ENCODE measurements at regions not wholly inside any gene's neighbourhood (a gene's known extent, or its start where the extent isn't known, plus 50 kb on each side); places are given as distances from the start of the nearest gene placed in this dataset.
"Not testable (repeated sequence)": the region's sequence is repeated elsewhere in the genome, so short reads cannot be mapped to it uniquely, and the experiment has no call there.

DNA sequence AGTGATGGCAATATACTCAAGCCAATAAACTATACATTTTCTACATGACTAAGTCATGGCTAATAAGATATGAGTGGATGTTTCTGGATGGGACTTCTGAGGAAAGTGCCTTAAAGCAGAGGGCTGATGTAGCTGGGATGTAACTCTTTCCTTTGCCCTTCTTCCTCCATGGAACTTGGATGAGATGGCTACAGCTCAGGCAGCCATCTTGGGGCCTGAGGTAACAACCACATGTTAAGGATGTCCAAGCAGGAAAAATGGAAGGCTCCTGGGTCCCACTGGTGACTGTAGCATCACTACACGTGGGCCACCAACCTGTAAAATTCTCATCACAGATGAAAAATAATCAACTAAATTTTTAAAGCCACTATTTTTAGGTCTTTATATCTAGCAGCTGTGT lies 54.4 kb upstream of the GRIP1 start:
- POLR2A ChIA-PET = no interaction called here
- CTCF ChIA-PET = no interaction called here

DNA sequence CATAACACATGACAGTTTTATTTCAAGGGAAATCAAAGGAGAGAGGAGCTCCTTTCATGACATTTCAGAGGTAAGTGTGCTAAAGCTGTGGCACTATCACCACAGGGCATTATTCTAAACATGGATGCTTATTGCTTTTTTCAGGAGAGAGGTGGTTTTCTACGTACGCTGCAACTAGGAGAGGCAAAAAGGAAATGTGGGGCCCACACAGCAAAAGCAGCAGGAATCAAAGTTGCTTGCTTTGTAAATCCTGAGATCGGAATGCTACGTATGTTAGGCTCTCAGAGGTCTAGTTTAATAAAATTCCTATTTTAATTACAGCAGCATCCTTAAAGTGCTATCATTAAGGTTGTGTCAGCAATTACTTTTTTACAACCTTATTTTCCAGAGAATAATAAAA lies 55.0 kb upstream of the GRIP1 start:
- POLR2A ChIA-PET = no interaction called here
- CTCF ChIA-PET = no interaction called here

DNA sequence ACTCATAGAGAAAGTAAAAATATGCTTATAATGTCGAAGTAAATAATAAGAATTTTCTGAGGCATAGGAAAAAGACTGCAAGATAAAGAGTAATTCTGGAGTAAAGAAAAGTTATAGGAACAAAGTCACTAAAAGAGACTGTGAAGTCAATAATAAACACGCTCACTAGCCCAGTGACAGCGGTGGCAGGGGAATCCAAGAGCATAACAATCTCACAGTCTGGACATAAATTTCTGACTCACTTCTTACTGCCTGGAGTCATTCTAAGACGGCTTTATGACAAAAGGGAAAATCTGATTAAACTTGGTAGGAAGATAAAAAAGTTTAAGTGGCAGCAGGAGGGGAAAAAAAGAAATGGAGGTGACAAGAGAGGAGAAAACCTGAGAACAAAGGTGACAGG lies 56.4 kb upstream of the GRIP1 start:
- CTCF ChIA-PET = no interaction called here
- POLR2A ChIA-PET = no interaction called here

DNA sequence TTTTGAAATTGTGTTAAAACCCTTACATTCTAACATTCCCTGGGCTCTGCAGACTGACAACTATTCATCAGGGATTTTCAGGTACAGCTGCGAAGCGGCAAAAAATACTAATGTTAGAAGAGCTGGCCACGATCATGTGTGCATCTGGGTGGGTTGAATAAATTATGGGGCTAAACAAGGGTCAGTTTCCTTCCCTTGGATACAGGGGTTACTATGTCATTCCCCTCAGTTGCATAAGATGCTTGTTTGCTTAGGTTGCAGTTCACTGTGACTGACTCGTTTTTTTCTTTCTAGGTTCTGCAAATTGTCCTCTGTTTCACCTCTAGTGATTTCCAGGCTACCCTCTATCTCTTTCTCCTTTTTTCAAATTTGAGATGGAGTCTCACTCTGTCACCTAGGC lies 58.1 kb upstream of the GRIP1 start:
- POLR2A ChIA-PET = no interaction called here
- CTCF ChIA-PET = interaction anchor here (0.7 kb wide), 1 partner anchor 151 kb away, joined by 3 read pairs; no protein-coding TSS in a partner anchor

DNA sequence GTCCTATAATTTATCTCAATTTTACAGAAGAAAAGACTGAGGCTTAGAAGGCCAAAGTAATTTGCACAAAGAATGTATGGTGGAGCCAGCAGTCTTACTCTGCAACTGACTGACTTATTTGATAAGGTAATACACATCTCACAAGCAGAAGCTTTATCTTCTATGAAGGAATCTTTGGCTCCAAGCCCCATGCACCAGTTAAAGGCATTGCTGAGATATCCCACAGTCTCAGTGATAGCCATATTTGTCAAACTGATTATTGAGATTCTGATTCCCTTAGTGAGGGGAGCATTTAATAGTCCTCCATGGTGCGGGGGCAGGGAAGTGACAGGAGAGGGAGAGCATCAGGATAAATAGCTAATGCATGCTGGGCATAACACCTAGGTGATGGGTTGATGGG lies 60.4 kb upstream of the GRIP1 start:
- CTCF ChIA-PET = interaction anchor here (1.5 kb wide), 1 partner anchor 10 kb away, joined by 3 read pairs; no protein-coding TSS in a partner anchor
- POLR2A ChIA-PET = no interaction called here

DNA sequence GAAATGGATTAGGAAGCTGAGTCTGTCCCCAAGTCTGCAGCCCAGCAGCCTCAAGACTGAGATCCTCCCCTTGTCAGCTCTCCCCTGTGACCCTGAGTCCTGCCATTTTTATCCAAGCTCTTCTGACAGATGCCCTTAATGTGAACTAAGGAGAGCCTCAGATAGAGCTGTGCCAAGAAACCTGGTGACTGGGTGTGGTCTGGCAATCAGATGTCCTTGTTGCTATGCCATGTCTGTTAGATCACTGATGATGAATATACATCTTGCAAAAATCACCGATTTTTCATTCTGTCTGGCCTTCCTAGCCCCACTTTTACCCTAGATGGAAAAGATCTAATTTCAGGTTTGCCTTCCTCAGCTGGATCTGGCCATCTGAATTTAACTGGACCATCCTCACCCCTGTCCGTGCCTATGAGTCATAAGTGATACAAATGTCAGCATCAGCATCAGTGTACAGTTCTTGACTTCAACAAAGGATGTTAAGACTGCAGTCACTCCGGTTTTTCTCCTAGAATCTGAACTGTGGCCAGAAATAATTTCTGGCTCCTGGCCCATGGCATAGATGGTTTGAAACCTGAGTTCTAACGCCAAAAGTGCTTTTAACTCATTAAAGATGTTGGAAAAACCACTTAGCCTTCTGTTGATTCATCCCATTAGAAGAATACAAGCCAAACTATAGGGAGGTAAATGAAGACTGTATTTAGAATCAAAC lies 61.2 kb upstream of the GRIP1 start:
- CTCF ChIA-PET = interaction anchor here (1.5 kb wide), 1 partner anchor 9 kb away, joined by 3 read pairs; no protein-coding TSS in a partner anchor

DNA sequence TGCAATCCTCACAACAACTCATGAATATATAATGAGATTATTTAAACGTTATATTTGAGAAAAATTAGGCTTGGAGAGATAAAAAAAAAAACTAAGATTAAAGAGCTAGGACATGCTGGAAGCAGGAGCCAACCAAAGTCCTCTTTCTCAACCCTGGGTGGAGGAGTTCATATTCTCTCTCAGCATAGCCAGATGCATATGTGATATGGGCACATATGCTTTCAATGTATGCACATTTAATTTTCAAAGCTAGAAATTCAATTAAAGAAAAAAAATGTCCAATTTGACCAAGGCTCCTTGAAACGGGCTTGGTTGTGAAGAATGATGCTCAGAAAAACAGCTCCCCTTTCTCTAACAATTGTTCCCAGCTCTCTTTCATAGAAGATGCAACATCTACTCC lies 61.9 kb upstream of the GRIP1 start:
- ChIA-PET CTCF (no interaction called here), POLR2A (no interaction called here)

More for the DNA sequence above, 61.2 kb upstream of the GRIP1 start:
- POLR2A ChIA-PET = no interaction called here

DNA sequence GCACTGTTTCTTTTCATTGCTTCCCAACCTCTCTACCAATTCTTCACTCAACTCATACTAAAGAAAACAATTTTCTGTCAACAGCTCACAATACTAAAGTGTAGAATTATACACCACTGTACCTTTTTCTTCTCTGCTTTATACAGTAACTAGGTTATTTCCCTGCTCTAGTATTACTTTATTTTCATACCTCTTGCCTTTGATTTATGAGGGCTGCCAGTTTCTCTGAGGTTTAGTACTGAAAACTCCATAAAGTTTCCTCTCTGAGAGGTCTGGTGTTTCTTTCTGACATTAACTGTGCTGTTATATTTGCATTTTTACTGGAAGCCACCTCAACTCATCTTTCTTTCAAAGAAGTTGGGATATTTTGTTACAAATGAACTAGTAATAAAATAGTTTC lies 63.0 kb upstream of the GRIP1 start:
- ChIA-PET CTCF (no interaction called here), POLR2A (no interaction called here)

DNA sequence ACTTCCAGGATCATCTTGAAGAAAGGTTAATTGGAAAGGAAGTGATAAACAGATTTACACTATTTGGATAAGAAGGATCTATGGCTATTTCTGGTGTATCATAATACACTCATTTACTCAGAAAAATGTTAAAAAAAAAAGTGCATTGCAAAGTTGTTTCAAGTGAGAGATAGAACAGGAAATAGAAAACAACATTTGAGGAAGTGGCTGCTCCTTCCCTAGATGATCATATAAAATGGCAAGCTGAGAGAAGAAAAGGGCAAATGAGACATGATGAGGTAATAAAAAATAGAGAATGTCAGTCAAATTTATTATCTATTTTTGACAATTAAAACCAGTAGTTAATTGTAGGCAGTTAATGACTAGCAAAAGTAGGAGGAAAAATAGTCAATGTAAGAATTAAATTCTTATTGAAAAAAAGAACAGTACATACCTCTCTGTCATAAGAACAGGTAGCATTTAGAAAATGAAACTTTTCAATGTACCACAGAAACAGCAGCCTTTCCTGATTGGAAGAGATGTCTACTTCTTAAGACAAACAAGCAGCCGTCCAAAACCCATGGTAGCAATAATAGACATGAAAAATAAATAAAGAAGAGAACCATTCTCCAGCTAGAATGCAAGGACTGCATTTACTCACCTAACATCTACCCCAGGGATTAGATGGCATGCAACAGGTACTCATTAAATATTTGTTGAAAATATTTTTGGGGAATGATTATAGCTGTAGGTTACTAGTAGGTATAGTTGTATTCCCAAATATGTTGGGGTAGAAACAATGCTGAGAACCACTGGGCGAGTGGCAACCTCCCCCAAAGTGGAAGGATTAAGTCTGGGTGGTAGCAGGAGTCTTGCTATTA lies 63.9 kb upstream of the GRIP1 start:
- CTCF ChIA-PET = no interaction called here

DNA sequence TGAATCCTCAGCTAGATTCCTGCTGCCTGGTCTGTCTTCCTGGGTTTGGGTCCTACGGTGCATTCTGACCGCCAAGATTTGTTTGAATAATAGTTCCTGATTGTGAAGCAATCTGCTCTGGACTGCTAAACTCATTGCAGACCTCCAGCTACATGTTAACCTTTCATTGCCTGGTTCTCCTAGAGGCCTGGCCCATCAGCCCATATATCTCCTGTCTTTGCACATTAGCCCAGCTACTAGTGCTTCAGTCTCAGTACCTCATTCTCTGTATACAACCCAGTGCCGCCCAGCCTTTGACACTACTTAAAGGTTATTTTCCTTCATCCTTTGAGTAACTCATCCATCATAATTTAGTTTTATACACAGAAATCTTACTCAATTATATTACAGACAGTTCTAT lies 65.6 kb upstream of the GRIP1 start:
- ChIA-PET POLR2A (no interaction called here), CTCF (no interaction called here)

More for the DNA sequence above, 63.9 kb upstream of the GRIP1 start:
- POLR2A ChIA-PET = no interaction called here

DNA sequence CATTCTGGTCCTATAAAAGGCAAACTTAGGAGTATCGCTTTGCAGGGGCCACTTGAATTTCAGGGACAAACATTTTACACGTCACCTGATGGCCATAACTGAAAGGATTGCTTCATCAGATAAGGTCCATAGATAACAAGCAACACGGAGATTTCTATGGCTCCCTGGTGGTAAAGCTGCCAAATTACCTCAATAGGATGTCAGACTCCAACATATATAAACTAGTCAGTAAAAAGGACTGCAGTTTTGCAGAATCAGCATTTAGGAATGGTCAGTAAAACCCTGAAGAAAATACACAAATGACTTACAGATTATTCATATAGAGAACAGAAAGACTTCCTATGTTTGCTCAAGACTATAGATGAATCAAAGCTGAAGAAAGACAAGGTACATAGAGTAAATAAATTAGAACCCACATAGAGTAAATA lies 66.1 kb upstream of the GRIP1 start:
- ChIA-PET CTCF (no interaction called here), POLR2A (no interaction called here)

DNA sequence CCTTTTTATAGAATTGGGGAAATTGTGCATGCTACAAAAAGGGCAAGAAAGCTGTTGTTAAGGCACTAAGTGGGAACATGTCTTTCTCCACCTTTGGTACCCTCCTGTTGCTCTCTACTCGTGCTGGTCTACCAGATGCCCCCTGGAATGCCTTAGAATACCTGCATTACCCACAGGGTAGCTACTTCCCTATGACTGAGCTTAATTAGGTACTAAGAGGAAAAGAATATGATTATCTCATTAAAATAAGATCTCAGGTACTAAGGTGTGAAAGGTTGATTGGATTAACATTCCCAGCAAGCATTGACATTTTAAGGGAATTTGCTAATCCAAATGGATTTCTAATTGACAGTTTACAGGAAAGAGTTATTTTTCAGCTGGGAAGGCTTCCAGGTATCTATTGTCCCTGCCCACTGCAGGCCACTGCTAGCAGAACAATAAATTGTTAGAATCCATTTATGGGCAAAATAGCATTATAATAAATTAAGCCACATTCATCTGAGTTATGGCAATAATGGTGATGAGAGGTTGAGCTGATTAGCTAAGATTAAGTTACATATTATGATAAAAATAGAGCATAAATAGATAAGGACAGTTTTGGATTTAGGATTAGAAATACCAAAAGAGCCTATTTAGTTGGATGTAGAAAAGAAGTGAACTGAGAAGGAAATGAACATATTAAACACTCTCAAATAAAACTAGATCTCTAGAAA lies 67.8 kb upstream of the GRIP1 start:
- ChIA-PET CTCF (no interaction called here), POLR2A (no interaction called here)

DNA sequence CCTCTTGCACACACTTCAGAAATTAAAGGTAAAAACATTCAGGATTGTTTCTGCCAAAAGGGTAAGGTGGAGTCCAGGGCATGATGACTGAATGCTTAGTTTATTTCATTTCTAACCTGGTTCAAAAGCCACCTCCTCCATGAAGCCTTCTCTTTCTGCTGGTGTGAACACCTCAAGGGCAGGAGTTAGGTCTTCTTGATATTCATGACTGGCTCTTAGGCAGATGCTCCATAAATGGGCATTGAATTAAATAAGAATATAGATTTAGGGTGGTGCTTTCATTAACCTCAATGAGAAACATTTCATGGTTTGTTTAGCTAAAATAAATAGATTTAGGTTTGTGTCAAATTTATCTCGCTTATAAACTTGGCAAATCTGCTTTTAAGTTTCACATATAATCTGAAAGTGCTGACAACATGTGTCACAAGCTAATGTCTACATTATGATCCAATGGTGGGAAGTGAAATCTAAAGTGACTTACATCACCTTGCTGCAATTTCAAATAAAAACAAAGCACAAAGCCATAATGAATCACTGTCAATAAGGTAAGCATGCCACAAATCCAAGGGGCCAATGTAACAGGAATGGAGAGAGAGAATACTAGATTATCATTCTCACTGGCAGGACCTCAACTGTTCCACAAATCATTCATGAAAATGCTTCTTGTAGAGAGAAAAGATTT lies 72.7 kb upstream of the GRIP1 start:
- ChIA-PET POLR2A (no interaction called here), CTCF (no interaction called here)

DNA sequence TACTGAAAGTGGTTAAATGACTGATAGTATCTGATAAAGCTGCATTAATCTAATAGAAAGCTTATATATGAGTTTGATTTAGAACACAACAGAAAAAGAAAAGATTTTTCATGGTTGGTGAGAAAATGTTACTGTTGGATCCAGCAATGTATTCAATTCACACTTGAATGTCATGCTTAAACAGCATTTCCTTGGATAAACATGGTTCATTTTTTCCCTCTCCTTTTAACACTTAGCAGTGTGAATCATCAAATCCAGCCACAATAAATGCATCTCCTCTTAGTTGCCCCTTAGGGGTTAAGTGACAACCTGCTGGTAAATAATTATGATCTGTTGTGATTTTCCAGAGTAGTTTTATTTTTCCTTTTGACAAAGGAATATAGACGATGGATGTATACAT lies 74.9 kb upstream of the GRIP1 start:
- ChIA-PET CTCF (no interaction called here), POLR2A (no interaction called here)

DNA sequence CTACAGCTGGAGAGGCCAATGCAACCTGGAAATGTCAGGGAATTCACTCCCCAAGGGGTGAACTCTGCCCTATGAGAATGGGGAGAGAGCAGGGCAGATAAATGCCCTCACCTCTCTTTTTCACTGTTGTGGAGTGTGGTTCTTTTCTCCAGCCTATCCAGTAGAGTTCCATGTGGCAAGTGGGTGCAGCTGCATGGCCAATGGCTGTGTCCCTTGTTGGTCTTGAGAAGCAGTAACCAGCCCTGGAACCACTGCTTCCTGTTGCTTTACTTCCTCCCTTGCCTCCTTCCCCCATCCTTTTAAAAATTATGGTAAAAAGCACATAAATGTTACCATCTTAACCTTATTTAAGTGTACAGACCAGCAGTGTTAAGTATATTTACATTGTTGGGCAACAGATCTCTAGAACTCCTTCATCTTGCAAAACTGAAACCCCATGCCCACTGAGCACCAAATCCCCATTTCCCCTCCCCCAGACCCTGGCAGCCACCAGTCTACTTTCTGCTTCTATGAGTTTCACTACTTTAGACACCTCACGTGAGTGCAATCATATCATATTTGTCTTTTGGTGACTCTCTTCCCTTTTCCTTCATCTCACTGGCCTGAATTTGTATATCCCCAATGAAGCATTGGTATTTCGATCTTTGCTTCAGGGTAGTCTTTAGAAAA lies 77.0 kb upstream of the GRIP1 start:
- ChIA-PET CTCF (no interaction called here), POLR2A (no interaction called here)

DNA sequence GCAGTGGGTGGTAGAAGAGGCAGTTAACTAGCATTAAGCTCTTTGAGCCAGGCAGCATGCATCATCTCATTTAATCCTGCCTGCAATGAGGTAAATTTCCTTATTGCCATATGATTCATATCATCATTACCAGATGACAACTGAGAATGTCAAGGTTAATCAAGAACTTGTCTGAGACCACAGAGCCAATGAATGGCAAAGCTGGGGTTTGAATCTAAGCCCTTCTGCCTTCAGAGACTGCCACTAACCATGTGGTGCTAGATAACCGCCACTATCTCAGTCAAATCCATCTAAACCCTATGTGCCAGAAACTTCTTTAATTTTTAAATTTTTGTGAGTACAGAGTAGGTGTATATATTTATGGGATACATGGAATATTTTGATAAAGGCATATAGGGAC lies 77.8 kb upstream of the GRIP1 start:
- ChIA-PET CTCF (no interaction called here), POLR2A (no interaction called here)

DNA sequence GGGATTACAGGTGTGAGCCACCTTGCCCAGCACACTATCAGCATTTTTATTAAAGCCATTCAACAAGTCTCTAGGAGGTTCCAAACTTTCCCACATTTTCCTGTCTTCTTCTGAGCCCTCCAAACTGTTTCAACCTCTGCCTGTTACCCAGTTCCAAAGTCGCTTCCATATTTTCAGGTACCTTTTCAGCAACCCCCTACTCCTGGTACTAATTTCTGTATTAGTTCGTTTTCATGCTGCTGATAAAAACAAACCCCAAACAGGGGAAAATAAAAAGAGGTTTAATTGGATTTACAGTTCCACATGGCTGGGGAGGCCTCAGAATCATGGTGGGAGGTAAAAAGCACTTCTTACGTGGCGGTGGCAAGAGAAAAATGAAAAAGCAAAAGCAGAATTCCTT lies 81.2 kb upstream of the GRIP1 start:
- POLR2A ChIA-PET = not testable (repeated sequence)

DNA sequence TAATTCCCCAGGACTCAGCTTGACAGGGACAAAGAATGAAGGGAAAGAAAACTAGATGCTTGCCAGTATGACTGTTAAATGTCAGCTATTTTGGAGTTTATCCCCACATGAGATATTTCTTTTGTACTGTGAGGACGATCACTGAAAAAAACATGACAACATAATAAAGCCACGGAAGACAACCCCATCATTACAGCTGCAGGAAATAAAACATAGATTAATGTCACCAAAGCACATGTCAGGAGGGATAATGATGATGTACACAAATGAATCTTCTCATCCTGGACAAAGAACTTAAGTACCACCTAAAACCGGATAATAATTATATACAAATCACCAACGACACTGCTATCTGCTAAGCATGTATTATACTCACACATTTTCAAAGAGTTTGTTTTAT lies 84.6 kb upstream of the GRIP1 start:
- CTCF ChIA-PET = no interaction called here
- POLR2A ChIA-PET = no interaction called here

More for the DNA sequence above, 81.2 kb upstream of the GRIP1 start:
- CTCF ChIA-PET = not testable (repeated sequence)

DNA sequence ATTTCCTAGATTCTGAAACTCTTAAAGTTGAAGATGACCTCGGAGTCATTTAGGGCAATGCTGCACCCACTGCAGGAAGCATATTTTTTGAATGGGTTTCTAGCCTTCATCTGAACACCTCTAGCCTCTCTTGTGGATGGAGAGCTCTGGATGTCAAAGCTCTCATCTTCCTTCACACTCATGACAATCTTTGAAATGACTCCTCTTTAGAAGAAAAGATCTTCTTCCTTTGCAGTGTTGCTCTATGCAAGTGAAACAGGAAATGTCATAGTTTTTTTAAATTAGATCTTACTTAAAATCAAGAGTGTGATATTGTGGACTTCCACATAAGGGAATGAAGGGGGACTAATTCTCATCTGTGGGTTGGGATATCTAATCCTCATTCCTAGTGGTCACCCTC lies 86.3 kb upstream of the GRIP1 start:
- POLR2A ChIA-PET = no interaction called here
- CTCF ChIA-PET = no interaction called here

DNA sequence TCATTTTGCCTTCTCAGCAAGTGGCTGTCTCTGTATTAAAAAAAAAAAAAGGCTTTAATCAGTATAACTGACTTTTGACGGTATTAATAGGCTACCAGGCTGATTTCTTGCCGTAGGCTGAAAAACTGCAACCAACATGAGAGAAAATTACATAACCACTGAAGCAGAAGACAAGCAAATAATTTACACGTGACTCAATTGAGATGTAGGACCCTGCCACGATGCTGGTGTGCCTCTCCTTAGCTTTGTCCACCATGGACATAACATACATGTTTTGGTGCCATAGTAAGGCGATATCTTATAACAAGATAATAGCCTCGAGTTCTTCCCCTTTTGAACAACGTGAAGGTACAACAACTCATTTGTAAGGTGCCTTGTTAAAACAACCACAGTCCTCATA lies 88.7 kb upstream of the GRIP1 start:
- POLR2A ChIA-PET = no interaction called here
- CTCF ChIA-PET = no interaction called here
